Adrenal gland (tissue), 5 donors: ENCODE measurements at regions not wholly inside any gene's neighbourhood (a gene's known extent, or its start where the extent isn't known, plus 50 kb on each side); places are given as distances from the start of the nearest gene placed in this dataset.

Source experiments
- POLR2A ChIP-seq, 2 donors: fragments of 450-650 bp; IDR thresholded peaks; one replicate each; pipeline ENCODE4 v1.6.1; 2017; ENCODE audit warnings: antibody characterized with exemption in 2 of 2, mild to moderate bottlenecking in 2 of 2, moderate library complexity in 1 of 2
- TF ChIP-seq, protein P1 (sequence below), 6 experiments: fragments of 450-650 bp in 4 of 6; fragments of 200-600 bp in 2 of 6; sonication (generic) in 1 of 6; IDR thresholded peaks; 1 replicate in 5 of 6; 2 replicates in 1 of 6; pipeline versions ENCODE4 v1.5.1 to v1.8.0; 2016 to 2021; ENCODE audit warnings: antibody characterized with exemption in 6 of 6, mild to moderate bottlenecking in 2 of 6, moderate library complexity in 1 of 6
- donor health status: DM: no; HTN: no; CAD: no.

DNA sequence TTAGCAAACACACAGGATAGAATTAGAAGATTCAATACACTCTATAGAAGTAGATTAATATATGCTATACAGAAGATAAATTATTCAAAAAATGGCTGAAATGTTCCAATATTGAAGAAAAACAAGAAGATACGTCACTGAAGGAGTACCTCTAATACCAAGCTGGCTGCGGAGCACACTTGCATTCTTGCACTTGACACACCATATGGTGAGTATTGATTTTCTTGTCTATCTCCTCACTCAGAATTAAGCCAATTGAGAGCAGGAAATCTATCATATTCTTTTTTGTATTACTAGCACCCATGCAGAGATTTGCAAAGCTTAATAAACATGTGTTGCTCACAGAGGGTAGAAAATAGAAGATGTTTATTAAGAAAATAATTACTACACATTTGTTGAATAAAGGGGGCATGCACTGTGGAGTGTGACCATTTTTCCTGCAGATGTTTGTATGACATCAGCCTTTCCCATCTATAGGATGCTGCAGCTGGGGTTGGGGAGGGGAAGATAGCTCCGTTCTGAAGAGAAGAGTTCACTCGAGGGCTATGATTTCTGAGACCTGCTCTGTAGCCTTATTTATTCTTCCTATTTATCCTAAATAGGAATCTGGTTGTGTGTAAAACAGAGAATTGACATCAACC is 318.1 kb downstream of the HHIPL2 start:
- TF ChIP-seq, protein P1, sequence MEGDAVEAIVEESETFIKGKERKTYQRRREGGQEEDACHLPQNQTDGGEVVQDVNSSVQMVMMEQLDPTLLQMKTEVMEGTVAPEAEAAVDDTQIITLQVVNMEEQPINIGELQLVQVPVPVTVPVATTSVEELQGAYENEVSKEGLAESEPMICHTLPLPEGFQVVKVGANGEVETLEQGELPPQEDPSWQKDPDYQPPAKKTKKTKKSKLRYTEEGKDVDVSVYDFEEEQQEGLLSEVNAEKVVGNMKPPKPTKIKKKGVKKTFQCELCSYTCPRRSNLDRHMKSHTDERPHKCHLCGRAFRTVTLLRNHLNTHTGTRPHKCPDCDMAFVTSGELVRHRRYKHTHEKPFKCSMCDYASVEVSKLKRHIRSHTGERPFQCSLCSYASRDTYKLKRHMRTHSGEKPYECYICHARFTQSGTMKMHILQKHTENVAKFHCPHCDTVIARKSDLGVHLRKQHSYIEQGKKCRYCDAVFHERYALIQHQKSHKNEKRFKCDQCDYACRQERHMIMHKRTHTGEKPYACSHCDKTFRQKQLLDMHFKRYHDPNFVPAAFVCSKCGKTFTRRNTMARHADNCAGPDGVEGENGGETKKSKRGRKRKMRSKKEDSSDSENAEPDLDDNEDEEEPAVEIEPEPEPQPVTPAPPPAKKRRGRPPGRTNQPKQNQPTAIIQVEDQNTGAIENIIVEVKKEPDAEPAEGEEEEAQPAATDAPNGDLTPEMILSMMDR (IDR thresholded peaks at IDR 0.05): no peak
- TF ChIP-seq POLR2A (IDR thresholded peaks at IDR 0.05): no peak
